ENCODE measurements at regions not wholly inside any gene's neighbourhood (a gene's known extent, or its start where the extent isn't known, plus 50 kb on each side); places are given as distances from the start of the nearest gene placed in this dataset.

DNA sequence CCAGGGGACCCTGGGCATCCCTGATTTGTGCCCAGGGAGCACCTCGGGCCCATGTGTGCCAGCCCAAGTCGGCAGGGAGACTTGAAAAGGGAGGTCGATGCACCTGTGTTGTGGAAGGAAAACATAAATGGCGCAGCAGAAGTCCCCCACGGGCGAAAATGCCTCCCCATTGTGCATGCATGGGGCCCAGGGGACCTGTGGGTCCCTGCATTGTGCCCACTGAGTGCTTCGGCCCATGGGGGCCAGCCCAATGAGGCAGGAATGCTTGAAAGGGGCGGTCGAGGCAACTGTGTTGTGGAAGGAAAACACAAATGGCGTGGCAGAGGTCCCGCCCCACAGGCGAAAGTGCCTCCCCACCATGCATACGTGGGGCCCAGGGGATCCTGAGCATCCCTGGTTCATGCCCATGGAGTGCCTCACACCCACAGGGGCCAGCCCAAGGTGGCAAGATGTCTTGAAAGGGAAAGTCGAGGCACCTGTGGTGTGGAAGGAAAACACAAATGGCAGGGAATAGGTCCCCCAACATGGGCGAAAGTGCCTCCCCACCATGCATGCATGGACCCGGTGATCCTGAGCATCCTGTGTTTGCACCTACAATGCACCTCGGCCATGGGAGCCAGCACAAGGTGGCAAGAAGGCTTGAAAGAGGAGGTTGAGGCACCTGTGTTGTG, 368.0 kb downstream of the ALG10 start:
- DNase-seq (ENCODE audit: low read depth in 2 of 2) = no peak
- Histone ChIP-seq H3K79me2 (ENCODE audit: control insufficient read depth, insufficient read depth, low read length) (no peaks in the 10 kb centered on the region), H3K4me2 (ENCODE audit: extremely low read depth, insufficient read depth, low read length) (no peak overlapping the region), H3K27me3 (ENCODE audit: control insufficient read depth, insufficient read depth, low read length) (no peaks in the 10 kb centered on the region), H3K27ac (ENCODE audit: insufficient read depth, low read length) (no peak overlapping the region), H3K4me3 (replicated peaks in 1 of 4; ENCODE audit: control extremely low read depth in 1 of 4, insufficient read depth in 1 of 4, low read depth in 3 of 4, low read length in 4 of 4) (no peak overlapping the region), H3K36me3 (ENCODE audit: control insufficient read depth, insufficient read depth, low read length) (no peaks in the 10 kb centered on the region), H4K20me1 (ENCODE audit: control insufficient read depth, extremely low read depth, insufficient read depth, low read length) (no peaks in the 10 kb centered on the region), H3K4me1 (ENCODE audit: control insufficient read depth, extremely low read depth, insufficient read depth, low read length) (no peaks in the 10 kb centered on the region), H3K9ac (ENCODE audit: insufficient read depth, low read length) (no peak overlapping the region), H2AFZ (ENCODE audit: low read length) (no peak overlapping the region), H3K9me3 (ENCODE audit: control insufficient read depth, insufficient read depth, low read depth, low read length) (no peaks in the 10 kb centered on the region)
- no peak for TF ChIP-seq EZH2 (IDR thresholded peaks at IDR 0.05; ENCODE audit: low read length, missing control alignments)
- TF ChIP-seq, protein P1, sequence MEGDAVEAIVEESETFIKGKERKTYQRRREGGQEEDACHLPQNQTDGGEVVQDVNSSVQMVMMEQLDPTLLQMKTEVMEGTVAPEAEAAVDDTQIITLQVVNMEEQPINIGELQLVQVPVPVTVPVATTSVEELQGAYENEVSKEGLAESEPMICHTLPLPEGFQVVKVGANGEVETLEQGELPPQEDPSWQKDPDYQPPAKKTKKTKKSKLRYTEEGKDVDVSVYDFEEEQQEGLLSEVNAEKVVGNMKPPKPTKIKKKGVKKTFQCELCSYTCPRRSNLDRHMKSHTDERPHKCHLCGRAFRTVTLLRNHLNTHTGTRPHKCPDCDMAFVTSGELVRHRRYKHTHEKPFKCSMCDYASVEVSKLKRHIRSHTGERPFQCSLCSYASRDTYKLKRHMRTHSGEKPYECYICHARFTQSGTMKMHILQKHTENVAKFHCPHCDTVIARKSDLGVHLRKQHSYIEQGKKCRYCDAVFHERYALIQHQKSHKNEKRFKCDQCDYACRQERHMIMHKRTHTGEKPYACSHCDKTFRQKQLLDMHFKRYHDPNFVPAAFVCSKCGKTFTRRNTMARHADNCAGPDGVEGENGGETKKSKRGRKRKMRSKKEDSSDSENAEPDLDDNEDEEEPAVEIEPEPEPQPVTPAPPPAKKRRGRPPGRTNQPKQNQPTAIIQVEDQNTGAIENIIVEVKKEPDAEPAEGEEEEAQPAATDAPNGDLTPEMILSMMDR (conservative IDR thresholded peaks at IDR 0.05 in 1 of 2, IDR thresholded peaks at IDR 0.05 in 1 of 2; ENCODE audit: low read depth in 1 of 2, low read length in 2 of 2) = no peak

DNA sequence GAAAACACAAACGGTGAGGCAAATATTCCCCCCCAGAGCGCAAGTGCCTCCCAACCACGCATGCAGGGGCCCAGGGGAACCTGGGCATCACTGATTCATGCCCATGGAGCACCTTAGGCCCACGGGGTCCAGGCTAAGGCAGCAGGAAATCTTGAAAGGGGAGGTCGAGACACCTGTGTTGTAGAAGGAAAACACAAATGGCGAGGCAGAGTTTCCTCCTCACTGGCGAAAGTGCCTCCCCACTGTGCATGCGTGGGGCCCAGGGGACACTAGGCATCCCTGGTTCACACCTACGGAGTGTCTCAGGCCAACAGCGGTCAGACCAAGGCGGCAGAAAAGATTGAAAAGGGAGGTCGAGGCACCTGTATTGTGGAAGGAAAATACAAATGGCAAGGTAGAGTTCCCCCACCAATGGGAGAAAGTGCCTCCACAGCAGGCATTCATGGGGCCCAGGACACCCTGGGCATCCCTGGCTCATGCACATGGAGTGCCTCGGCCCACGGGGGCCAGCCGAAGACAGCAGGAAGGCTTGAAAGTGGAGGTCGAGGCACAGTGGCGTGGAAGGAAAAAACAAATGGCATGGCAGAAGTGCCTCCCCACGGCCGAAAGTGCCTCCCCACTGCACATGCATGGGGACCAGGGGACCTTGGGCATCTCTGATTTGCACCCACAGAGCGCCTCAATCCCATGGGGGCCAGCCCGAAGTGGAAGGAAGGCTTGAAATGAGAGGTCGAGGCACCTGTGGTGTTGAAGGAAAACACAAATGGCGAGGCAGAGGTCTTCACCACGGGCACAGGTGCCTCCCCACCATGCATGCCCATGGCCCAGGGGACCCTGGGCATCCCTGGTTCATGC, 368.8 kb downstream of the ALG10 start:
- no peaks in the 10 kb centered on the region for H3K9me3 ChIP-seq (ENCODE audit: control insufficient read depth, insufficient read depth, low read depth, low read length)
- H3K27me3 ChIP-seq (ENCODE audit: control insufficient read depth, insufficient read depth, low read length) = no peaks in the 10 kb centered on the region
- no peak overlapping the region for H3K4me2 ChIP-seq (ENCODE audit: extremely low read depth, insufficient read depth, low read length)
- H3K36me3 ChIP-seq (ENCODE audit: control insufficient read depth, insufficient read depth, low read length) = no peaks in the 10 kb centered on the region
- H3K4me1 ChIP-seq (ENCODE audit: control insufficient read depth, extremely low read depth, insufficient read depth, low read length) = no peaks in the 10 kb centered on the region
- no peak overlapping the region for H3K4me3 ChIP-seq (replicated peaks in 1 of 4; ENCODE audit: control extremely low read depth in 1 of 4, insufficient read depth in 1 of 4, low read depth in 3 of 4, low read length in 4 of 4)
- TF ChIP-seq, protein P1 (conservative IDR thresholded peaks at IDR 0.05 in 1 of 2, IDR thresholded peaks at IDR 0.05 in 1 of 2; ENCODE audit: low read depth in 1 of 2, low read length in 2 of 2) = no peak
- no peak for TF ChIP-seq EZH2 (IDR thresholded peaks at IDR 0.05; ENCODE audit: low read length, missing control alignments)
- no peak for DNase-seq (ENCODE audit: low read depth in 2 of 2)
- no peak overlapping the region for H3K27ac ChIP-seq (ENCODE audit: insufficient read depth, low read length)
- H2AFZ ChIP-seq (ENCODE audit: low read length) = no peak overlapping the region
- no peaks in the 10 kb centered on the region for H3K79me2 ChIP-seq (ENCODE audit: control insufficient read depth, insufficient read depth, low read length)
- no peaks in the 10 kb centered on the region for H4K20me1 ChIP-seq (ENCODE audit: control insufficient read depth, extremely low read depth, insufficient read depth, low read length)
- H3K9ac ChIP-seq (ENCODE audit: insufficient read depth, low read length) = no peak overlapping the region

- Histone ChIP-seq H3K4me3 (replicated peaks in 1 of 4; ENCODE audit: control extremely low read depth in 1 of 4, insufficient read depth in 1 of 4, low read depth in 3 of 4, low read length in 4 of 4) (no peak overlapping the region), H3K4me1 (ENCODE audit: control insufficient read depth, extremely low read depth, insufficient read depth, low read length) (no peaks in the 10 kb centered on the region), H3K79me2 (ENCODE audit: control insufficient read depth, insufficient read depth, low read length) (no peaks in the 10 kb centered on the region), H3K27me3 (ENCODE audit: control insufficient read depth, insufficient read depth, low read length) (no peaks in the 10 kb centered on the region), H3K9ac (ENCODE audit: insufficient read depth, low read length) (no peak overlapping the region), H3K27ac (ENCODE audit: insufficient read depth, low read length) (no peak overlapping the region), H4K20me1 (ENCODE audit: control insufficient read depth, extremely low read depth, insufficient read depth, low read length) (no peaks in the 10 kb centered on the region), H3K36me3 (ENCODE audit: control insufficient read depth, insufficient read depth, low read length) (no peaks in the 10 kb centered on the region), H3K9me3 (ENCODE audit: control insufficient read depth, insufficient read depth, low read depth, low read length) (no peaks in the 10 kb centered on the region), H2AFZ (ENCODE audit: low read length) (no peak overlapping the region), H3K4me2 (ENCODE audit: extremely low read depth, insufficient read depth, low read length) (no peak overlapping the region)
- DNase-seq (ENCODE audit: low read depth in 2 of 2) = no peak
- TF ChIP-seq, protein P1 (conservative IDR thresholded peaks at IDR 0.05 in 1 of 2, IDR thresholded peaks at IDR 0.05 in 1 of 2; ENCODE audit: low read depth in 1 of 2, low read length in 2 of 2) = no peak
- no peak for TF ChIP-seq EZH2 (IDR thresholded peaks at IDR 0.05; ENCODE audit: low read length, missing control alignments)
Measured at GRCh38 chr12:34391771-34392581, 369.7 kb downstream of the ALG10 start.

Measured in fibroblast of lung (primary cell).